ENCODE measurements at regions not wholly inside any gene's neighbourhood (a gene's known extent, or its start where the extent isn't known, plus 50 kb on each side); places are given as distances from the start of the nearest gene placed in this dataset.

DNA sequence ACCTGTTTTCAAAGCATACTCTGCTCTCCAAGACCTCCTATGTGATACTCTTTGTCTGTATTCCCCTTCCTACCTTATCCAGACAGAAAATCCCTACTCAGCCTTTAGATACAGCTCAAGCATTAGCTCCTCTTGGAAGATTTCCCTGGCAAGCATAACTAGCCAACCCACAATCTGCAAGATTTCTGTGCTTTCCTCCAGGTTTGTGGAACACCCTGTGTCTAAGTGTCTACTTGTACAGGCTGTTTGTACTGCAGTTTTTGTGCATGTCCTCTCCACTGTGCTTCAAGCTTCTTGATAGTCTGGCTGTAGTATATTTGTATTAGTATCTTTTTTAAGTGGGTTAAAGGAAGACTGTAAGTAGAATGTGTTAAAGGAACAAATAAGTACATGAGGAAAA is 203.7 kb downstream of the RFC3 start:
- H3K4me3 ChIP-seq (ENCODE audit: extremely low read depth, insufficient read depth, low read length, poor library complexity, severe bottlenecking), result no peak overlapping the region
- H3K27ac ChIP-seq (ENCODE audit: low read depth, low read length, severe bottlenecking), result no peak overlapping the region
- H3K9me3 ChIP-seq (ENCODE audit: control insufficient read depth, low read length), result peaks cover 19% of the 10 kb centered on the region
- peaks cover 11% of the 10 kb centered on the region for H3K4me1 ChIP-seq (ENCODE audit: control insufficient read depth, insufficient read depth, low read length, poor library complexity, severe bottlenecking)
- H3K36me3 ChIP-seq (ENCODE audit: control insufficient read depth, insufficient read depth, low read length), result no peaks in the 10 kb centered on the region

- Histone ChIP-seq H3K9me3 (ENCODE audit: control insufficient read depth, low read length) (peaks cover 21% of the 10 kb centered on the region), H3K36me3 (ENCODE audit: control insufficient read depth, insufficient read depth, low read length) (no peaks in the 10 kb centered on the region), H3K4me3 (ENCODE audit: extremely low read depth, insufficient read depth, low read length, poor library complexity, severe bottlenecking) (no peak overlapping the region), H3K4me1 (ENCODE audit: control insufficient read depth, insufficient read depth, low read length, poor library complexity, severe bottlenecking) (no peaks in the 10 kb centered on the region), H3K27ac (ENCODE audit: low read depth, low read length, severe bottlenecking) (no peak overlapping the region)
- 63% methylated on average over 1 of the region's 1 CpG; no CpG with 5 or more reads in 1 of the 2 experiments for WGBS, 2 experiments (ENCODE audit: insufficient coverage in 2 of 2)
These were observed 207.8 kb downstream of the RFC3 start for GRCh38 chr13:34025746-34026145.

DNA sequence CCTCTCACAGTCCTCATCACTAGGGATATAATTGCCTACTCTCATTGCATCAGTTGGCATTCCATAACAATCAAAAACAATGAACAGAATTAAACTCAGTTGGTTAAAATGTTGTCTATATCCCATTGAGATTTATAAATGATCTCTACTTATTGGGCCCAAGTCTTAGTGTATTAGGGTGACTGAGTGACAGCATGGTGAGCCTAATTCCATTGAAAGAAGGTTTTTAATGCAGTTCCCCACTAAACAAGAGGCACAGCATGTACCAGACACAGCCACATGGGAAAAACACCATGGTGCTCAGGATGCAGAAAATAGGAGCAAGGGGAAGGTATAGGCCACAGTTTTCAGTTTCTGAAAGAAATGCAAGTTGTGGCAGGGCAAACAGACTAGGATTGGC is 208.4 kb downstream of the RFC3 start:
- no peaks in the 10 kb centered on the region for H3K36me3 ChIP-seq (ENCODE audit: control insufficient read depth, insufficient read depth, low read length)

GRCh38 chr13:34028496-34029442 is 210.8 kb downstream of the RFC3 start:
- no peak overlapping the region for H3K4me3 ChIP-seq (ENCODE audit: extremely low read depth, insufficient read depth, low read length, poor library complexity, severe bottlenecking)
- H3K4me1 ChIP-seq (ENCODE audit: control insufficient read depth, insufficient read depth, low read length, poor library complexity, severe bottlenecking), result no peaks in the 10 kb centered on the region
- H3K36me3 ChIP-seq (ENCODE audit: control insufficient read depth, insufficient read depth, low read length), result no peaks in the 10 kb centered on the region
- no peak overlapping the region for H3K27ac ChIP-seq (ENCODE audit: low read depth, low read length, severe bottlenecking)
- H3K9me3 ChIP-seq (ENCODE audit: control insufficient read depth, low read length), result peaks cover 10% of the 10 kb centered on the region
- 71 to 83% methylated on average over 1 of the region's 5 CpGs for WGBS, 2 experiments (ENCODE audit: insufficient coverage in 2 of 2)

More for the DNA sequence above, 208.4 kb downstream of the RFC3 start:
- Histone ChIP-seq H3K4me3 (ENCODE audit: extremely low read depth, insufficient read depth, low read length, poor library complexity, severe bottlenecking) (no peak overlapping the region), H3K4me1 (ENCODE audit: control insufficient read depth, insufficient read depth, low read length, poor library complexity, severe bottlenecking) (no peaks in the 10 kb centered on the region), H3K27ac (ENCODE audit: low read depth, low read length, severe bottlenecking) (no peak overlapping the region), H3K9me3 (ENCODE audit: control insufficient read depth, low read length) (peaks cover 16% of the 10 kb centered on the region)

GRCh38 chr13:34030782-34031181 is 212.8 kb downstream of the RFC3 start:
- Histone ChIP-seq H3K4me1 (ENCODE audit: control insufficient read depth, insufficient read depth, low read length, poor library complexity, severe bottlenecking) (no peaks in the 10 kb centered on the region), H3K9me3 (ENCODE audit: control insufficient read depth, low read length) (peaks cover 10% of the 10 kb centered on the region), H3K4me3 (ENCODE audit: extremely low read depth, insufficient read depth, low read length, poor library complexity, severe bottlenecking) (no peak overlapping the region), H3K27ac (ENCODE audit: low read depth, low read length, severe bottlenecking) (no peak overlapping the region), H3K36me3 (ENCODE audit: control insufficient read depth, insufficient read depth, low read length) (no peaks in the 10 kb centered on the region)

DNA sequence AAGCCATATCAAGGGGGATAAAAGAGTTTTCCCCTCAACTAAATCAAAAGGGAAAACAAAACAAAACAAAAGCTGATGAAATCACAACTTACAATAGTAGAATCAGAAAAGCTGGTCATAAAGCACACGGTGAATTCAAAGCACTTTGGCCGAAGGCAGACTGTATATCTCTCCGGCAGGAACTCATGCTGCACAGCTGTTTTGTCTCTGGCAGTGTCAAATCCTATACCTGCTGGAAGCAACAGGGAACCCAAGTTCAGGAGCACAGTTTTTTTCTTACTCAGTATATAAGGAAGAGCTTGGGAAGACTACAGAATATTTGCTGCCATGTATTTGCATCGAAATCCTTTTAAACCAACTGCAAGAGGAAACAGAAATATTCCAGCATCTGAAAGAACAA is 213.7 kb downstream of the RFC3 start:
- Histone ChIP-seq H3K4me3 (ENCODE audit: extremely low read depth, insufficient read depth, low read length, poor library complexity, severe bottlenecking) (no peak overlapping the region), H3K9me3 (ENCODE audit: control insufficient read depth, low read length) (peaks cover 3% of the 10 kb centered on the region), H3K4me1 (ENCODE audit: control insufficient read depth, insufficient read depth, low read length, poor library complexity, severe bottlenecking) (no peaks in the 10 kb centered on the region), H3K27ac (ENCODE audit: low read depth, low read length, severe bottlenecking) (no peak overlapping the region), H3K36me3 (ENCODE audit: control insufficient read depth, insufficient read depth, low read length) (no peaks in the 10 kb centered on the region)
- WGBS, 2 experiments (ENCODE audit: insufficient coverage in 2 of 2), result 97 to 98% methylated on average over 3 of the region's 4 CpGs

GRCh38 chr13:34034411-34034810 is 216.5 kb downstream of the RFC3 start:
- Histone ChIP-seq H3K4me1 (ENCODE audit: control insufficient read depth, insufficient read depth, low read length, poor library complexity, severe bottlenecking) (peaks cover 13% of the 10 kb centered on the region), H3K27ac (ENCODE audit: low read depth, low read length, severe bottlenecking) (no peak overlapping the region), H3K4me3 (ENCODE audit: extremely low read depth, insufficient read depth, low read length, poor library complexity, severe bottlenecking) (no peak overlapping the region), H3K9me3 (ENCODE audit: control insufficient read depth, low read length) (no peaks in the 10 kb centered on the region), H3K36me3 (ENCODE audit: control insufficient read depth, insufficient read depth, low read length) (no peaks in the 10 kb centered on the region)
- WGBS, 2 experiments (ENCODE audit: insufficient coverage in 2 of 2), result 77 to 87% methylated on average over 1 to 3 of the region's 5 CpGs

- peaks cover 16% of the 10 kb centered on the region for H3K4me1 ChIP-seq (ENCODE audit: control insufficient read depth, insufficient read depth, low read length, poor library complexity, severe bottlenecking)
- 90 to 95% methylated on average over 3 to 4 of the region's 4 CpGs for WGBS, 2 experiments (ENCODE audit: insufficient coverage in 2 of 2)
- no peak overlapping the region for H3K27ac ChIP-seq (ENCODE audit: low read depth, low read length, severe bottlenecking)
- H3K4me3 ChIP-seq (ENCODE audit: extremely low read depth, insufficient read depth, low read length, poor library complexity, severe bottlenecking), result no peak overlapping the region
- no peaks in the 10 kb centered on the region for H3K9me3 ChIP-seq (ENCODE audit: control insufficient read depth, low read length)
- no peaks in the 10 kb centered on the region for H3K36me3 ChIP-seq (ENCODE audit: control insufficient read depth, insufficient read depth, low read length)
These were observed 217.2 kb downstream of the RFC3 start for GRCh38 chr13:34035178-34035577.

DNA sequence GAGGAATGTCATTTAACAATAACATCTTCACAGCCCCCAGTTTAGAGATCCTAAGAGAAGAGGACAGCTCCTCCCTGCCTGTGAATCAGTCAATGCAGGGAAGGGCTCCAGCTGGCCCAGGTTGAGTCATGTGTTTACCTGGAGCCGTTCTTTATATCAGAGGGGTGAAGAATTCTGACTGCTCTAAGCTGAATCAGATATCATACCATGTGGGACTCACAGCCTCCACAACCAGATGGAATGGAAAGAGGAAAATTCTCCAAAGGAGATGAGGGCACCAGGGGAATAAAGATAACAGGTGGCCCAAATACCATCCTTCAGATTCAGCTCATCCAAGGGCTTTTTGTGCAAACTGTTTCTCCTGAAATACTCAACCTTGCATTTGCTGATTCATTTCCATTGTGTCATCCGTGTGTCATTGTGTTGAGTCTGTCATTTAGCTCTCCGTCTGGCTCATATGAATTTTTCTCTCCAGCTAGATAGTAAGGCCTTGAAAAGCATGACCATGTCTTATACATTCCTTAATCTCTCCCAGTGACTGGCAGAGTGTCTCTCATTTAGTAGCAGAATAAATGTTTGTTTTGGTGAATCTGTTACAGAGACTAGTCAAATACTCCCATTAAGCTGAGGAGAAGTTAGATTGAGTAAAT is 217.9 kb downstream of the RFC3 start:
- Histone ChIP-seq H3K4me1 (ENCODE audit: control insufficient read depth, insufficient read depth, low read length, poor library complexity, severe bottlenecking) (peaks cover 16% of the 10 kb centered on the region), H3K4me3 (ENCODE audit: extremely low read depth, insufficient read depth, low read length, poor library complexity, severe bottlenecking) (no peak overlapping the region), H3K36me3 (ENCODE audit: control insufficient read depth, insufficient read depth, low read length) (no peaks in the 10 kb centered on the region), H3K9me3 (ENCODE audit: control insufficient read depth, low read length) (no peaks in the 10 kb centered on the region), H3K27ac (ENCODE audit: low read depth, low read length, severe bottlenecking) (no peak overlapping the region)
- WGBS, 2 experiments (ENCODE audit: insufficient coverage in 2 of 2), result 82 to 100% methylated on average over 1 to 2 of the region's 3 CpGs

DNA sequence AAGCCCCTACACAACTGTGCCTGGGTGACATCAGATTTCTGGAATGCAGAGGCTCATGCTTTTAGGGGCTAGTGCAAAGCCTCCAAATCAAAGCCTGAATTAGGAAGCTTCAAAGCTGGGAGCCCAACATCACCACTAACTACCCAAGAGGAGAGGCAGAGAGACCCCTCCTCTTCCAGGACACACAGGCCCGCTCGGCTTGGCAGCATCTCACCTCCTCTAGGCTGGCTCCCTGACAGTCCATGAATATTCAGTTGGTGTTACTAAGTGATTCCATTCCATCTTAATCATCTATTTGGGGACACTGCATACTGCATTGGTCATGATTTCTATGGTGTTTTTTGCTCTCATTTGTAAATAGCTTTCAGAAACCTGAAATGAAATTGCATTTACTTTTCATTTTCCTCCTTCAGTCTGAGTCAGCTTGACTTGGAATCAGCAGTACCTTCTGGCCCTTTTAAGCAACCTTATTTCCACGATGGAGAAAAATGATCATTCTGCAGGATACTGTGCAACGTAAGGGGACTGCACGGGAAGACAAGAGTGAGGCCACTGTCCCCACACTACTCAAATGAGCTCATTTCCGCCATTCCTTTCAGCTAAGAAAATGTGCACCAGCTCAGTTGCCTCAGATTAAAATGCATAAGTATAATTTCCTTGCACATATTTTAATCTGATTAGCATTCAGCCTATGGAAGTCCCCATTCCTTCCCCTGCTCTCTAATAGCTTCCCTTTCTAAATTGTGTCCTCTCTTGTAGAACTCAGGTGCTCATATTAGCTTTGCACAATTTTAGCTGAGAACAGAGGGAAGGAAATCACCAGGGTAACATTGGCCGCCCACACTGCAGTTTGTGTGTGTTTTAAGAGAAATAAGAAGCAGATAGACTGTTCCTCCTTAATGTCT is 219.9 kb downstream of the RFC3 start:
- Histone ChIP-seq H3K4me3 (ENCODE audit: extremely low read depth, insufficient read depth, low read length, poor library complexity, severe bottlenecking) (no peak overlapping the region), H3K36me3 (ENCODE audit: control insufficient read depth, insufficient read depth, low read length) (no peaks in the 10 kb centered on the region), H3K9me3 (ENCODE audit: control insufficient read depth, low read length) (no peaks in the 10 kb centered on the region), H3K4me1 (ENCODE audit: control insufficient read depth, insufficient read depth, low read length, poor library complexity, severe bottlenecking) (peaks cover 16% of the 10 kb centered on the region), H3K27ac (ENCODE audit: low read depth, low read length, severe bottlenecking) (no peak overlapping the region)
- 91 to 92% methylated on average over 5 of the region's 7 CpGs for WGBS, 2 experiments (ENCODE audit: insufficient coverage in 2 of 2)
